OCI-M2 (cell line): ENCODE measurements at regions not wholly inside any gene's neighbourhood (a gene's known extent, or its start where the extent isn't known, plus 50 kb on each side); places are given as distances from the start of the nearest gene placed in this dataset.

ENCODE experiments used
- DNase-seq: peaks from one replicate; lab custom pipeline; 2025; ENCODE audit not compliant: unreplicated experiment; lab: John Stamatoyannopoulos, UW

GRCh38 chrX:39893417-39894338 is 204.1 kb downstream of the BCOR start:
- no peak for DNase-seq

DNA sequence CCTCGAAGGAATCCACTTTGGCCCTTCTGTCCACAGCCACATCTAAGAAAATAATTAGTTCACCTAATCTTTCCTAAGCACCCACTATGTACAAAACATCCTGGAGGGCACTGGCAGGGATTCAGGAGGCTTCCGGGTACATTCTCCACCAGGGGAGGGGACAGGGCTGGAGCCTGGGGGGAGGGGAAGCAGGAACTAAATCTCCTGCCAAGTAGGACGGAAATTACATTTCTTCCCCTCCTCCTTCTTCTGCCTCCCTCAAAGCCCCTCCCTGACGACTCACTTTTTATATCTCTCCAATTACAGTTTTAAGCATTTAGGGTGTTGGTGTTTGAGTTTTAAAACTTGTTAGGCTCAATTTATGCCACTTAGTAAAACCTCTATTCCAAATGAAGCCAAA is 203.1 kb downstream of the BCOR start:
- DNase-seq = no peak

GRCh38 chrX:39895218-39896110 is 202.3 kb downstream of the BCOR start:
- no peak for DNase-seq

DNA sequence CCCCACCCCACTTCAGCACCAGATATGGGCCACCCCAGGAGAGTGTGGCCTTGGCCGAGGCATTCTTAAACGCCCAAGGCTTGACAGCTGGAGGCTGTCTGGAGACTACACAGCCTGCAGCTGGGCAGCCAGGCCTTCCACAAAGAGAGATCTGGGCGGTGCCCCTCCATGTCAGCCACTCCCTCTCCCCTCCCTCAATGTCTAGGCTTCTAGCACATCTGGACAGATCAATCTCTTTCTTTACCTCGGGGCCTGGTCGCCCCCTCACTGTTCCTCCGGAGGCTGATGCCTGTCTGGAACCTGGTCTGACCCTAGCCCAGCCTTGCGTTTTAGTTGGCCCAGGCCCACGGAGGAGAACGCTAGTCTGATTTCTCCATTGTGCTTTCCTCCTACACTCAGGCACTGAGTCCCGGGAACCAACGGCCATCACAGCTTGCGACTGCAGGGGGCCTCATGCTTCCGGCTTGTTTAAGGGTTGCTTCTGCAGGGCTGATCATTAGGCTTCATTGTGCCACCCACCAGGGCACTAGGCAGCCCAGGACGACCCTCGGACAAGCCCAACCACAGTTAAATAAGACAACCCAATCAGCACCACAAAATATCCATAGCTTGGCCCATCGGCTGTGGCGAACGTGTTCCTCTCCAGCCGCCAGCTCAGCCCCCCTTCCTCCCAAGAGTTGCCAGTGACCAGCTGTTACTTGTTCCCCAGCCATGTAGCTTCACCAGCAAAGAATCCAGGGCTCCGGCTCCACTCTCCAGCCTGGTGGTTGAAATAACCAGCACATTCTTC is 200.6 kb downstream of the BCOR start:
- DNase-seq = no peak

- no peak for DNase-seq
Measured at GRCh38 chrX:39897741-39898097, 200.0 kb downstream of the BCOR start.

GRCh38 chrX:39898147-39898546 is 199.6 kb downstream of the BCOR start:
- no peak for DNase-seq

GRCh38 chrX:39899059-39899458 is 198.7 kb downstream of the BCOR start:
- no peak for DNase-seq

GRCh38 chrX:39899856-39900776 is 197.6 kb downstream of the BCOR start:
- no peak for DNase-seq

- no peak for DNase-seq
Measured at GRCh38 chrX:39900777-39901170, 197.0 kb downstream of the BCOR start.

GRCh38 chrX:39903343-39903742 is 194.4 kb downstream of the BCOR start:
- DNase-seq = no peak

GRCh38 chrX:39903937-39904336 is 193.8 kb downstream of the BCOR start:
- no peak for DNase-seq

DNA sequence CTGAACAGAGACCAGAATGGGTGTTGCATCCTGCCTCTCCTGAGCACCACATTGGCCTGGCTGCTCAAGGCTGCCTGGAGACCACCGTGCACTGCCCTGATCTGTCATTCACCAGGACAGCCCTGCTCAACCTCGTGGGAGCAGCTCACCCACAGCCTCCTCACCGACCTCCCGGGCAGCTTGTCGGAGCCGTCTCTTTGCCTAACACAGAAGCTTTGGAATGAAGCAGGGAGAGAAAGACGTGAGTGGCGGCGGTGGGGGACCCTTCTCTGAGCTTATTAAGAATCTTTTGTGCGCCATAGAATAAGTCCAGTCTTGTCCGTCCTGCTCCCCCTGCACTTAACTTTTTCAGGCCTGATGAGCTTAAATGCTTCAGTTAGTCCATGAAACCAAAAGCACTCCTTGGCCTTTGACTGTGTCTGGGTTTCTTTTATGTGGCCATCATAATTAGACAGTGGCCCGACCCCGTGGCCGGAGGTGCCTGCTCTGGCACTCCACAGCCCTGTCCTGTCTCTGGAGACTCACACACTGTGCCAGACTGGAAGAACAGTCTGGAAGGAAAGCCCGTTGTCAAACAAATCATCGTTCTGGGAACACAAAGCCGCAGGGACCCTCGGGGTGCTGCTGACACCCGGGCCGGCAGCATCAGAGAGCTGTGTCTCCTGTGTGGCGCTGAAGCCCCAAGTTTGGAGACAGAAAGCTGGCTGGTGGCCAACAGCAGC is 192.8 kb downstream of the BCOR start:
- DNase-seq = no peak

- DNase-seq = no peak
Measured at GRCh38 chrX:39905538-39905891, 192.2 kb downstream of the BCOR start.

- DNase-seq = no peak
Measured at GRCh38 chrX:39905946-39906345, 191.8 kb downstream of the BCOR start.

DNA sequence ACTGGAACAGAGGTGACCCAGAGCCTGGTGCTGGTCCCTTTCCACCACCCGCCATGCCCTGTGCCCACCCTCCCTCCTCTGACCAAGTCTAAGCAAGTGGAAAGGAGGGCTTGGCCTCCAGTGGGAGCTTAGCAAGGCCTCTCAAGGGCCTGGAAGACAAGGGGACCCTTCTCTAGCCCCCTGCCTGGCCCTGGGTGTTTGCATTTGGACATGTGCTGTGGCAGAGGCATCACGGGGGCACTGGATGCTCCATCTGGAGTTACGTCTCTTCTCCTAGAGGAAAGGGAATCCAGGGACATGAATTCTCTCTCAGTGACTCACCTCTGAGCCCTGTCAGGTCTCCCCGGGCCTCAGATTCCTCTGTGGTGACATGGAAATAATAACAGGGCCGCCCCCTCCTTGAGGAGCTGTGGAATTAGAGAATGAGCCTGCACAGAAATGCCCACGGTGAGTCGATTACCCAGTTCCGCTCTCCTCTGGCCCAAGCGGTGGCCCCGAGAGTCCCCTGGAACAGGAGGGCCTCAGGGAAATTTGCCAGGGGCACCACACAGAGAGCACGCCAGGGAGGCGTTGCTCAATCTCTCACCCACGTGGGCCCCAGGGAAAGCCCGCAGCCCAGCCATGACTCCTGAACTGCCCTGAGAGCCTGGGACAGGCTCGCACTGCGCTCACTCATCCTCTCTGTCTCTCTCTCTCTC is 189.6 kb downstream of the BCOR start:
- DNase-seq = no peak

DNA sequence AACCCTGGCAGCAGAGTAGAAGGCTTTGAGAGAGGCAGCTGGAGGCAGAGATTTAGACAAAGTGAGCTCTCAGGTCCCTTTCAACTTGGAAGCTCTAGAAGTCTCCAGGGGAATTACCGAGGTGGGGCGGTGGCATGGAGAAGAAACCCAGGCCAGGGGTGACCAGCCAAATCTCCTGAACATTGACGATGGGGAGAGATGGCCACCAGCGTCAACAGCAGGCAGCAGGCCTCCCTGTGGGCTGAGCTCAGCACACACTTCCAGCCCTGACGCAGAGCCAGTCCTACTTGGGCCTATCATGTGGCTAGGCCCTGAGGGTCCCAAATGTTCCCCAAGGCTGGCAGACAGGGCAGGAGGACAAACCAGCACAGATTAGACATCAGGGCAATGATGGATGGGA is 187.8 kb downstream of the BCOR start:
- no peak for DNase-seq

DNA sequence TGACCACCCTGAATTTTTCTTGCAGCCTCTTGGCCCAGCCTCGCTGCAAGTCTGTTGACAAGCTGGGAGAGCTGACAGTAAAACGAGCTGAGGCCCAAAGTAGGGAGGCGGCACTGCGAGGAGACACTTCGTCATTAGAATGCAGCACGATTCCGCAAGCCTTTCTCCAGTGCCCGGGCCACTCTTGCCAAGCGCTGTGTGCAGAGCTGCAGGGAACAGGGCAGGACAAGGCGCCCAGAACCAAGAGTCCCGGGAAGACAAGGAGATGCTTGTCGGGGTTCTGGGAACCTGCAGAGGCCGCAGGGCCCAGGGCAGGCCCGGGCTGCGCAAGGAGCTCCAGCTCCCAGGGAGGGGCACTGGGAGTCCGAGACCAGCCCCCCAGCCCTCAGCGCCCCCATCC is 187.1 kb downstream of the BCOR start:
- no peak for DNase-seq

DNA sequence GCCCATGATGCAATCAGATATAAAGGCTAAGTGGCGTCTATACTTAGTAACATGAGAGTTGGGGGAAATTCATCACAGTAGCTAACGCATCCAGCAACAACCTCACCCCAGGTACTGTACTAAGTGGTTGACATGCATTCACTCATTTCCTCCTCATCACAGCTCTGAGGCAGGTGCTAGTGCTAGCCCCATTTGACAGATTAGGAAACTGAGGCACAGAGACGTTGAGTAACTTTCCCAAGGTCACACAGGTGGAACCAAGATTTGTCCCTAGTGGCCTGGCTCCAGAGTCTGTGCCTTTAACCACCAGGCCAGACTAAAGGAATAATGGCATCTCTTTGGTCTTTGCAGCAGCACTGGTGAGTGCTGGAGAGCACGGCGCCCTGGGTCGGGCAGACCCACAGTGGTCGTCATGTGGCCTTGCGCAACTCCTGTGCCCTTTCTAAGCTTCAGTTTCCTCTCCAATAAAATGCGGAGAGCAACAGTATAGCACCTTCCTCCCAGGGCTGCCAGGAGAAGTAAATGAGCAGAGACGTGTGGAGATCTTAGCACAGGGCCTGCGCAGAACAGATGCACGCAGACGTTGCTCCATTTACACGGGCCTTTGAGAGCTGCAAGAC is 186.4 kb downstream of the BCOR start:
- no peak for DNase-seq

GRCh38 chrX:39912126-39912525 is 185.6 kb downstream of the BCOR start:
- no peak for DNase-seq
